Vagina (tissue), 2 donors: ENCODE measurements at regions not wholly inside any gene's neighbourhood (a gene's known extent, or its start where the extent isn't known, plus 50 kb on each side); places are given as distances from the start of the nearest gene placed in this dataset.

Experiments used
- DNase-seq, 2 donors: peaks; one replicate each; pipeline ENCODE4 v3.0.0-alpha.2; 2017; ENCODE audit errors: extremely low spot score in 2 of 2
- H3K27ac ChIP-seq: fragments of 200-600 bp; sonication (generic); one replicate; pipeline ENCODE4 v1.5.1; 2019
- H3K27me3 ChIP-seq: fragments of 200-600 bp; sonication (generic); one replicate; pipeline ENCODE4 v1.5.1; 2019
- H3K36me3 ChIP-seq, 2 donors: fragments of 200-600 bp; sonication (generic); one replicate each; pipeline ENCODE4 v1.5.1; 2017 to 2019
- H3K4me1 ChIP-seq: fragments of 200-600 bp; sonication (generic); one replicate; pipeline ENCODE4 v1.5.1; 2019
- H3K4me3 ChIP-seq, 2 donors: fragments of 200-600 bp; sonication (generic); 1 replicate in 1 of 2; 2 replicates in 1 of 2; pipeline ENCODE4 v1.5.1; 2016 to 2019
- H3K9me3 ChIP-seq: fragments of 200-600 bp; sonication (generic); one replicate; pipeline ENCODE4 v1.5.1; 2019
- CTCF ChIP-seq, 3 experiments: fragments of 450-650 bp in 2 of 3; fragments of 200-600 bp in 1 of 3; sonication (generic) in 1 of 3; IDR thresholded peaks; one replicate each; pipeline ENCODE4 v1.5.1; 2017 to 2019; ENCODE audit warnings: antibody characterized with exemption in 3 of 3, mild to moderate bottlenecking in 2 of 3, moderate library complexity in 2 of 3
- POLR2A ChIP-seq, 2 donors: fragments of 450-650 bp; IDR thresholded peaks; one replicate each; pipeline ENCODE4 v1.6.1; 2017; ENCODE audit warnings: antibody characterized with exemption in 2 of 2, mild to moderate bottlenecking in 2 of 2, moderate library complexity in 2 of 2
- POLR2AphosphoS5 ChIP-seq, 2 donors: sonication (generic); formaldehyde crosslinking; IDR thresholded peaks; one replicate each; pipeline ENCODE4 v1.9.0; 2017; ENCODE audit warnings: antibody characterized with exemption in 2 of 2, mild to moderate bottlenecking in 2 of 2, low read depth in 1 of 2; ENCODE audit not compliant: insufficient read depth in 1 of 2
- intact Hi-C: fragments of 100-400 bp; cut with DNase I; formaldehyde crosslinking; loops from one replicate; pipeline ENCODE4 v1.15.1; 2023

GRCh38 chr5:173688703-173689102, 72.3 kb upstream of the BOD1 start:
- intact Hi-C loops: no loop called here
- DNase-seq: no peak
- H3K27ac ChIP-seq: no peak overlapping the region
- H3K9me3 ChIP-seq: no peaks in the 10 kb centered on the region
- H3K36me3 ChIP-seq: no peaks in the 10 kb centered on the region
- H3K4me1 ChIP-seq: no peaks in the 10 kb centered on the region
- H3K27me3 ChIP-seq: no peaks in the 10 kb centered on the region
- H3K4me3 ChIP-seq: no peak overlapping the region
- TF ChIP-seq CTCF (IDR thresholded peaks at IDR 0.05): no peak
- no peak for TF ChIP-seq POLR2AphosphoS5 (IDR thresholded peaks at IDR 0.05; ENCODE audit: insufficient read depth in 1 of 2, low read depth in 1 of 2)
- TF ChIP-seq POLR2A (IDR thresholded peaks at IDR 0.05): no peak

GRCh38 chr5:173689171-173689736, 72.8 kb upstream of the BOD1 start:
- DNase-seq: no peak
- Histone ChIP-seq H3K4me3 (no peak overlapping the region), H3K27ac (no peak overlapping the region), H3K27me3 (no peaks in the 10 kb centered on the region), H3K36me3 (no peaks in the 10 kb centered on the region), H3K4me1 (no peaks in the 10 kb centered on the region), H3K9me3 (no peaks in the 10 kb centered on the region)
- no peak for TF ChIP-seq POLR2AphosphoS5 (IDR thresholded peaks at IDR 0.05; ENCODE audit: insufficient read depth in 1 of 2, low read depth in 1 of 2)
- TF ChIP-seq POLR2A (IDR thresholded peaks at IDR 0.05): no peak
- no peak for TF ChIP-seq CTCF (IDR thresholded peaks at IDR 0.05)
- intact Hi-C loops: no loop called here

- no peaks in the 10 kb centered on the region for H3K4me1 ChIP-seq
- DNase-seq: no peak
- TF ChIP-seq POLR2A (IDR thresholded peaks at IDR 0.05) (no peak), POLR2AphosphoS5 (IDR thresholded peaks at IDR 0.05; ENCODE audit: insufficient read depth in 1 of 2, low read depth in 1 of 2) (no peak), CTCF (IDR thresholded peaks at IDR 0.05) (no peak)
- H3K36me3 ChIP-seq: no peaks in the 10 kb centered on the region
- intact Hi-C loops: no loop called here
- H3K4me3 ChIP-seq: no peak overlapping the region
- H3K9me3 ChIP-seq: no peaks in the 10 kb centered on the region
- no peaks in the 10 kb centered on the region for H3K27me3 ChIP-seq
- no peak overlapping the region for H3K27ac ChIP-seq
These were observed 73.4 kb upstream of the BOD1 start for GRCh38 chr5:173689737-173690360.

GRCh38 chr5:173691931-173692330, 75.5 kb upstream of the BOD1 start:
- intact Hi-C loops: no loop called here
- Histone ChIP-seq H3K27ac (no peak overlapping the region), H3K4me3 (no peak overlapping the region), H3K27me3 (no peaks in the 10 kb centered on the region), H3K9me3 (no peaks in the 10 kb centered on the region), H3K4me1 (no peaks in the 10 kb centered on the region), H3K36me3 (no peaks in the 10 kb centered on the region)
- no peak for DNase-seq
- no peak for TF ChIP-seq POLR2AphosphoS5 (IDR thresholded peaks at IDR 0.05; ENCODE audit: insufficient read depth in 1 of 2, low read depth in 1 of 2)
- TF ChIP-seq CTCF (IDR thresholded peaks at IDR 0.05): no peak
- TF ChIP-seq POLR2A (IDR thresholded peaks at IDR 0.05): no peak

- no peaks in the 10 kb centered on the region for H3K36me3 ChIP-seq
- TF ChIP-seq CTCF (IDR thresholded peaks at IDR 0.05): no peak
- TF ChIP-seq POLR2A (IDR thresholded peaks at IDR 0.05): no peak
- TF ChIP-seq POLR2AphosphoS5 (IDR thresholded peaks at IDR 0.05; ENCODE audit: insufficient read depth in 1 of 2, low read depth in 1 of 2): no peak
- DNase-seq: no peak
- no peaks in the 10 kb centered on the region for H3K27me3 ChIP-seq
- intact Hi-C loops: no loop called here
- no peak overlapping the region for H3K27ac ChIP-seq
- H3K4me3 ChIP-seq: no peak overlapping the region
- no peaks in the 10 kb centered on the region for H3K4me1 ChIP-seq
- H3K9me3 ChIP-seq: no peaks in the 10 kb centered on the region
These were observed 77.2 kb upstream of the BOD1 start for GRCh38 chr5:173693670-173694069.
